GM19328 (cell line): ENCODE measurements at regions not wholly inside any gene's neighbourhood (a gene's known extent, or its start where the extent isn't known, plus 50 kb on each side); places are given as distances from the start of the nearest gene placed in this dataset.
A peak's percentile ranks its signal among the peaks of the same experiment; 100 is the strongest.
"Not testable (repeated sequence)": the region's sequence is repeated elsewhere in the genome, so short reads cannot be mapped to it uniquely, and the experiment has no call there.

Experiments used
- ATAC-seq: cut with Tn5 transposase; IDR thresholded peaks from one replicate; pipeline ENCODE4 v1.9.1; 2021; ENCODE audit warnings: mild to moderate bottlenecking, moderate library complexity; ENCODE audit not compliant: unreplicated experiment

- no peak for ATAC-seq
Observed at GRCh38 chr14:87640553-87640952, 352.4 kb downstream of the GALC start.

GRCh38 chr14:87638196-87638595, 354.8 kb downstream of the GALC start:
- ATAC-seq: no peak

GRCh38 chr14:87635442-87635841, 357.5 kb downstream of the GALC start:
- ATAC-seq: no peak

GRCh38 chr14:87632796-87633195, 360.2 kb downstream of the GALC start:
- ATAC-seq: no peak

- no peak for ATAC-seq
Observed at GRCh38 chr14:87630846-87631245, 362.1 kb downstream of the GALC start.

- no peak for ATAC-seq
Observed at GRCh38 chr14:87629788-87630187, 363.2 kb downstream of the GALC start.

- ATAC-seq: no peak
Observed at GRCh38 chr14:87628780-87629179, 364.2 kb downstream of the GALC start.

GRCh38 chr14:87628129-87628528, 364.9 kb downstream of the GALC start:
- ATAC-seq: no peak

GRCh38 chr14:87626266-87626665, 366.7 kb downstream of the GALC start:
- no peak for ATAC-seq

GRCh38 chr14:87623616-87624015, 369.4 kb downstream of the GALC start:
- no peak for ATAC-seq

GRCh38 chr14:87617079-87617478, 375.9 kb downstream of the GALC start:
- ATAC-seq: no peak

- peak; percentile 77 for ATAC-seq
Observed at GRCh38 chr14:87615822-87616679, 376.9 kb downstream of the GALC start.

- no peak for ATAC-seq
Observed at GRCh38 chr14:87615047-87615446, 377.9 kb downstream of the GALC start.

GRCh38 chr14:87613881-87614280, 379.1 kb downstream of the GALC start:
- ATAC-seq: no peak

- ATAC-seq: not testable (repeated sequence)
Observed at GRCh38 chr14:87607056-87607455, 385.9 kb downstream of the GALC start.

GRCh38 chr14:87601036-87601435, 391.9 kb downstream of the GALC start:
- ATAC-seq: no peak

- no peak for ATAC-seq
Observed at GRCh38 chr14:87600240-87600639, 392.7 kb downstream of the GALC start.

GRCh38 chr14:87581298-87581697, 411.7 kb downstream of the GALC start:
- ATAC-seq: no peak

- ATAC-seq: no peak
Observed at GRCh38 chr14:87579036-87579435, 413.9 kb downstream of the GALC start.

GRCh38 chr14:87575378-87575777, 417.6 kb downstream of the GALC start:
- no peak for ATAC-seq

- ATAC-seq: no peak
Observed at GRCh38 chr14:87573591-87573990, 419.4 kb downstream of the GALC start.

- ATAC-seq: no peak
Observed at GRCh38 chr14:87567618-87568295, 425.2 kb downstream of the GALC start.
